ENCODE measurements at regions not wholly inside any gene's neighbourhood (a gene's known extent, or its start where the extent isn't known, plus 50 kb on each side); places are given as distances from the start of the nearest gene placed in this dataset.

- WGBS: 60% methylated on average over 3 of the region's 3 CpGs
- no peaks in the 10 kb centered on the region for H3K27me3 ChIP-seq (replicated peaks; ENCODE audit: insufficient read depth)
- intact Hi-C loops (cut with DNase I): no loop called here
Measured at GRCh38 chr4:129526812-129527211, 430.9 kb downstream of the C4orf33 start.

GRCh38 chr4:129531253-129531652 is 435.3 kb downstream of the C4orf33 start:
- intact Hi-C loops (cut with DNase I): no loop called here
- Histone ChIP-seq H3K27ac (no peak overlapping the region), H3K4me1 (replicated peaks) (no peaks in the 10 kb centered on the region), H3K27me3 (replicated peaks; ENCODE audit: insufficient read depth) (no peaks in the 10 kb centered on the region), H3K4me3 (no peak overlapping the region), H3K9me3 (no peaks in the 10 kb centered on the region), H3K36me3 (no peaks in the 10 kb centered on the region)
- 76% methylated on average over 5 of the region's 5 CpGs for WGBS
- TF ChIP-seq CTCF (IDR thresholded peaks at IDR 0.05) (no peak), POLR2AphosphoS5 (IDR thresholded peaks at IDR 0.05) (no peak), POLR2A (IDR thresholded peaks at IDR 0.05) (no peak)
- DNase-seq (ENCODE audit: low spot score): no peak

More at GRCh38 chr4:129526812-129527211, 430.9 kb downstream of the C4orf33 start:
- no peak for DNase-seq (ENCODE audit: low spot score)
- no peaks in the 10 kb centered on the region for H3K4me1 ChIP-seq (replicated peaks)
- no peak for TF ChIP-seq POLR2AphosphoS5 (IDR thresholded peaks at IDR 0.05)
- TF ChIP-seq POLR2A (IDR thresholded peaks at IDR 0.05): no peak
- no peak overlapping the region for H3K27ac ChIP-seq
- H3K9me3 ChIP-seq: no peaks in the 10 kb centered on the region
- H3K4me3 ChIP-seq: no peak overlapping the region
- H3K36me3 ChIP-seq: no peaks in the 10 kb centered on the region

- Histone ChIP-seq H3K4me3 (no peak overlapping the region), H3K27ac (no peak overlapping the region), H3K36me3 (no peaks in the 10 kb centered on the region), H3K9me3 (no peaks in the 10 kb centered on the region), H3K4me1 (replicated peaks) (no peaks in the 10 kb centered on the region), H3K27me3 (replicated peaks; ENCODE audit: insufficient read depth) (no peaks in the 10 kb centered on the region)
- no peak for DNase-seq (ENCODE audit: low spot score)
- intact Hi-C loops (cut with DNase I): no loop called here
- TF ChIP-seq POLR2AphosphoS5 (IDR thresholded peaks at IDR 0.05) (no peak), CTCF (IDR thresholded peaks at IDR 0.05) (no peak), POLR2A (IDR thresholded peaks at IDR 0.05) (no peak)
- whole genome bisulfite sequencing: 85% methylated on average over 1 of the region's 1 CpG
Measured at GRCh38 chr4:129532573-129532972, 436.6 kb downstream of the C4orf33 start.

- no peaks in the 10 kb centered on the region for H3K9me3 ChIP-seq
- intact Hi-C loops (cut with DNase I): no loop called here
- H3K36me3 ChIP-seq: no peaks in the 10 kb centered on the region
- TF ChIP-seq CTCF (IDR thresholded peaks at IDR 0.05) (no peak), POLR2A (IDR thresholded peaks at IDR 0.05) (no peak)
- no peaks in the 10 kb centered on the region for H3K27me3 ChIP-seq (replicated peaks; ENCODE audit: insufficient read depth)
- H3K4me3 ChIP-seq: no peak overlapping the region
- no peak overlapping the region for H3K27ac ChIP-seq
- no peaks in the 10 kb centered on the region for H3K4me1 ChIP-seq (replicated peaks)
- DNase-seq (ENCODE audit: low spot score): no peak
Measured at GRCh38 chr4:129543299-129543698, 447.3 kb downstream of the C4orf33 start.

GRCh38 chr4:129545599-129546278 is 449.8 kb downstream of the C4orf33 start:
- intact Hi-C loops (cut with DNase I): no loop called here
- no peak overlapping the region for H3K4me3 ChIP-seq
- H3K4me1 ChIP-seq (replicated peaks): no peaks in the 10 kb centered on the region
- H3K27me3 ChIP-seq (replicated peaks; ENCODE audit: insufficient read depth): no peaks in the 10 kb centered on the region
- peak; percentile 41 for DNase-seq (ENCODE audit: low spot score)
- H3K27ac ChIP-seq: no peak overlapping the region
- 22% methylated on average over 5 of the region's 5 CpGs for WGBS
- no peaks in the 10 kb centered on the region for H3K36me3 ChIP-seq
- no peak for TF ChIP-seq POLR2A (IDR thresholded peaks at IDR 0.05)
- no peak for TF ChIP-seq POLR2AphosphoS5 (IDR thresholded peaks at IDR 0.05)
- no peak for TF ChIP-seq CTCF (IDR thresholded peaks at IDR 0.05)
- H3K9me3 ChIP-seq: no peaks in the 10 kb centered on the region
